ENCODE measurements at regions not wholly inside any gene's neighbourhood (a gene's known extent, or its start where the extent isn't known, plus 50 kb on each side); places are given as distances from the start of the nearest gene placed in this dataset.

DNA sequence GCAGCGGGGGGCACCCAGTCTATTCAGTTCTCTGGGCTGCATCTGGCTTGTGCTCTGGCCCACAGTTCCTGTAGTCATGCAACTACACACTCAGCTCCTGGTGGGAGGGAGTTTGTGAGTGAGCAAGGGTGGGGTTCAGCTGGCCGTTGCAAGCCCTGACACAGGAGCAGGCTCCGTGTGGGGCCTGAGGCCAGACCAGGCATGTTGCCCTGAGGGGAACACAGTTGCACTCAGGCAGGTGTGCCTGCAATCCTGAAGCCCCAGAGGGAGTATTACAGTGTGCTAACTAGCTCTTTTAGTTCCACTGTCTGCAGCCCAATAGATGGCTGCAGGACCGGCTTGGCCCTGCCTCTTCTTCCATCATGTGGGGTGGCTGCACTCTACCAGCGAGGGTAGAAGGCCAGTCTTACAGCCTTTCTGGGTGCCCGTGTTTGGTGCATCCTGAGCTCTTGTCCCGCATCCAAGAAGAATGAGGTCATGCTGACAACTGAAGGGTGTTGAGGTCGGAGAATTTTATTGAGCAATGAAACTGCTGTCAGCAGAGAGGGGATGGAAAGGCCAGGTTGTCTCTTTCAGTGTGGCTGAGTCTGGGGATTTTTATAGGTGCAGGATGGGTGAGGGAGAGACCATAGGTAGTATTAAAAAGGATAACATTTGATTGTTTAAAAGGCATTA, 49.9 kb upstream of the ELAC2 start:
- TF ChIP-seq EZH2 (IDR thresholded peaks at IDR 0.05; ENCODE audit: insufficient read depth, poor library complexity, severe bottlenecking) (no peak), EZH2phosphoT487 (IDR thresholded peaks at IDR 0.05; ENCODE audit: insufficient read depth, low read depth) (no peak)

All from GM23248 (cell line).